Nephron (organoid): ENCODE measurements at regions not wholly inside any gene's neighbourhood (a gene's known extent, or its start where the extent isn't known, plus 50 kb on each side); places are given as distances from the start of the nearest gene placed in this dataset.
"Not testable (repeated sequence)": the region's sequence is repeated elsewhere in the genome, so short reads cannot be mapped to it uniquely, and the experiment has no call there.

ENCODE experiments used
- H3K27ac Mint-ChIP-seq, 3 experiments: 2 replicates each; pipeline ENCODE4 v1.8.0; 2020; ENCODE audit warnings: mixed read lengths in 3 of 3, mild to moderate bottlenecking in 2 of 3, moderate library complexity in 1 of 3
- H3K27me3 Mint-ChIP-seq: 2 replicates; pipeline ENCODE4 v1.8.0; 2021; ENCODE audit warnings: low read depth, mild to moderate bottlenecking, moderate library complexity, mixed read lengths
- H3K36me3 Mint-ChIP-seq: 2 replicates; pipeline ENCODE4 v1.8.0; 2020; ENCODE audit warnings: low read depth, mixed read lengths
- H3K4me1 Mint-ChIP-seq: 2 replicates; pipeline ENCODE4 v1.8.0; 2020; ENCODE audit warnings: mixed read lengths
- H3K4me3 Mint-ChIP-seq, 3 experiments: 2 replicates each; pipeline ENCODE4 v1.8.0; 2020; ENCODE audit warnings: mild to moderate bottlenecking in 3 of 3, mixed read lengths in 3 of 3, moderate library complexity in 2 of 3
- H3K9me3 Mint-ChIP-seq: 2 replicates; pipeline ENCODE4 v1.8.0; 2020; ENCODE audit warnings: mixed read lengths
- TF ChIP-seq, protein P1 (sequence below), 3 experiments: fragments of 200-600 bp; sonication (generic); IDR thresholded peaks; one replicate each; pipeline ENCODE4 v1.5.0; 2021; ENCODE audit warnings: antibody characterized with exemption in 3 of 3; ENCODE audit not compliant: unreplicated experiment in 3 of 3

DNA sequence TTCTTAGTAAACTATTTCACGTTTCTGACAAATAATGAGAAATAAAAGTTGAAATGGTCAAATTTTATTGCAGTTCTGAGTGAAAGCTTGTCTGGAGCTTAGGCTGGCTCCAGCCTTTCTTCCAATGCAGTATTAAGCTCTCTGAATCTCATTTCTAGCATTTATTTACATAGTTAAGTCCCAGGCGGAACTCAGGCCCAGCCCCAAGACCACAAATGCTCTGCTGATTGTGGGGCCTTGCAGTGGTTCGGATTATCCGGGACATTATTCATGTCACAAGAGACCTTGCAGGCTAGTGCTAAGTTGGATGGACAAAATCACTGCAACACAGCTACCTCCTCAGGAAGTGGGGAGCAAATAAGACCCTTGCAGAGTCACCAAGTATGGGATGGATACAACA, 2009.3 kb upstream of the CELF4 start:
- peaks cover 13% of the 10 kb centered on the region for H3K4me1 Mint-ChIP-seq

DNA sequence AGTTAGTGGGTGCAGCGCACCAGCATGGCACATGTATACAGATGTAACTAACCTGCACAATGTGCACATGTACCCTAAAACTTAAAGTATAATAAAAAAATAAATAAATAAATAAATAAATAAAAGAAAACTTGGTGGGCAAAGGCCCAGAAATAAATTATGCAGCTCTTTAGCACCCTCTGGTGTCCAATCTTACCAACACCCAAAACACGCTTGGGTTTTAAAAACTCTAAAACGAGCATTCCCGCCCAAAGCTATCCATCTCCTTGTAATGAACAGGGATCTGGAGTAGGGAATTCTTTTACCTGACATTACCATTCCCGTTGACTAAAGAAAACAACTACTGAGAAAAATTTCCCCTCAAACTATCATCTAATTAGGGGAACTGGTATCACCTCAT, 2005.9 kb upstream of the CELF4 start:
- H3K9me3 Mint-ChIP-seq: peaks cover 4% of the 10 kb centered on the region
- no peak overlapping the region for H3K4me3 Mint-ChIP-seq
- H3K27me3 Mint-ChIP-seq: no peaks in the 10 kb centered on the region
- no peak overlapping the region for H3K27ac Mint-ChIP-seq
- peaks cover 10% of the 10 kb centered on the region for H3K36me3 Mint-ChIP-seq
- H3K4me1 Mint-ChIP-seq: peaks cover 5% of the 10 kb centered on the region
- TF ChIP-seq, protein P1, sequence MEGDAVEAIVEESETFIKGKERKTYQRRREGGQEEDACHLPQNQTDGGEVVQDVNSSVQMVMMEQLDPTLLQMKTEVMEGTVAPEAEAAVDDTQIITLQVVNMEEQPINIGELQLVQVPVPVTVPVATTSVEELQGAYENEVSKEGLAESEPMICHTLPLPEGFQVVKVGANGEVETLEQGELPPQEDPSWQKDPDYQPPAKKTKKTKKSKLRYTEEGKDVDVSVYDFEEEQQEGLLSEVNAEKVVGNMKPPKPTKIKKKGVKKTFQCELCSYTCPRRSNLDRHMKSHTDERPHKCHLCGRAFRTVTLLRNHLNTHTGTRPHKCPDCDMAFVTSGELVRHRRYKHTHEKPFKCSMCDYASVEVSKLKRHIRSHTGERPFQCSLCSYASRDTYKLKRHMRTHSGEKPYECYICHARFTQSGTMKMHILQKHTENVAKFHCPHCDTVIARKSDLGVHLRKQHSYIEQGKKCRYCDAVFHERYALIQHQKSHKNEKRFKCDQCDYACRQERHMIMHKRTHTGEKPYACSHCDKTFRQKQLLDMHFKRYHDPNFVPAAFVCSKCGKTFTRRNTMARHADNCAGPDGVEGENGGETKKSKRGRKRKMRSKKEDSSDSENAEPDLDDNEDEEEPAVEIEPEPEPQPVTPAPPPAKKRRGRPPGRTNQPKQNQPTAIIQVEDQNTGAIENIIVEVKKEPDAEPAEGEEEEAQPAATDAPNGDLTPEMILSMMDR (IDR thresholded peaks at IDR 0.05; ENCODE audit: unreplicated experiment in 3 of 3): peak in 2 of 3 experiments; percentile 36 to 48

More for the DNA sequence above, 2009.3 kb upstream of the CELF4 start:
- Mint-ChIP-seq H3K9me3 (peaks cover 4% of the 10 kb centered on the region), H3K4me3 (no peak overlapping the region), H3K36me3 (peaks cover 10% of the 10 kb centered on the region), H3K27me3 (no peaks in the 10 kb centered on the region), H3K27ac (peak overlapping the region in 1 of 3 experiments; percentile 9)
- TF ChIP-seq, protein P1 (IDR thresholded peaks at IDR 0.05; ENCODE audit: unreplicated experiment in 3 of 3): no peak

DNA sequence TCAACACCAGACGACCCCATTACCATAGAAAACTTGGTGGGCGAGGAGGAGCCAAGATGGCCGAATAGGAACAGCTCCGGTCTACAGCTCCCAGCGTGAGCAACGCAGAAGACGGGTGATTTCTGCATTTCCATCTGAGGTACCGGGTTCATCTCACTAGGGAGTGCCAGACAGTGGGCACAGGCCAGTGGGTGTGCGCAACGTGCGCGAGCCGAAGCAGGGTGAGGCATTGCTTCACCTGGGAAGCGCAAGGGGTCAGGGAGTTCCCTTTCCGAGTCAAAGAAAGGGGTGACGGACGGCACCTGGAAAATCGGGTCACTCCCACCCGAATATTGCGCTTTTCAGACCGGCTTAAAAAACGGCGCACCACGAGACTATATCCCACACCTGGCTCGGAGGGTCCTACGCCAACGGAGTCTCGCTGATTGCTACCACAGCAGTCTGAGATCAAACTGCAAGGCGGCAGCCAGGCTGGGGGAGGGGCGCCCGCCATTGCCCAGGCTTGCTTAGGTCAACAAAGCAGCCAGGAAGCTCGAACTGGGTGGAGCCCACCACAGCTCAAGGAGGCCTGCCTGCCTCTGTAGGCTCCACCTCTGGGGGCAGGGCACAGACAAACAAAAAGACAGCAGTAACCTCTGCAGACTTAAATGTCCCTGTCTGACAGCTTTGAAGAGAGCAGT, 2000.1 kb upstream of the CELF4 start:
- H3K36me3 Mint-ChIP-seq, H3K9me3 Mint-ChIP-seq, H3K27ac Mint-ChIP-seq, H3K27me3 Mint-ChIP-seq, H3K4me3 Mint-ChIP-seq, H3K4me1 Mint-ChIP-seq: not testable (repeated sequence)

DNA sequence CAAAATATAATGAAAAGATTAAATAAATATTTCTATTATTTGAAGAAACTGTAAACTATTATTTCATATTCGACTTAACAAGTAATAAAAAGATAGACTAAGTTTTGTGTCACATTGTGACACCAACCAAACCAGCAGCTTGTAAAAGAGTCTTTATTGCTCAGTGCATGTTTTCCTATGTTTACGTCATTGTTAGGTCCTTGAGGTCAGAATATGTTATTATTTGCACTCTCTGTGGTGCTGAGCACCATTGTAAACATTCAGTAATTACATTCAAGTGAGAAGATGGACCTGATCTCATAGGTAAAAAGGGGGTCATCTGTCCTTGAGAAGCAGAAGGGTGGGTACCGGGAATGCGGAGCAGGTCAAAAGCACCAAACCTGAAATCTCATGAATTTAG, 1999.1 kb upstream of the CELF4 start:
- Mint-ChIP-seq H3K36me3 (peaks cover 3% of the 10 kb centered on the region), H3K27ac (peak overlapping the region in 1 of 3 experiments; percentile 31), H3K9me3 (peaks cover 6% of the 10 kb centered on the region), H3K27me3 (no peaks in the 10 kb centered on the region), H3K4me3 (no peak overlapping the region), H3K4me1 (no peaks in the 10 kb centered on the region)
- TF ChIP-seq, protein P1 (IDR thresholded peaks at IDR 0.05; ENCODE audit: unreplicated experiment in 3 of 3): no peak

DNA sequence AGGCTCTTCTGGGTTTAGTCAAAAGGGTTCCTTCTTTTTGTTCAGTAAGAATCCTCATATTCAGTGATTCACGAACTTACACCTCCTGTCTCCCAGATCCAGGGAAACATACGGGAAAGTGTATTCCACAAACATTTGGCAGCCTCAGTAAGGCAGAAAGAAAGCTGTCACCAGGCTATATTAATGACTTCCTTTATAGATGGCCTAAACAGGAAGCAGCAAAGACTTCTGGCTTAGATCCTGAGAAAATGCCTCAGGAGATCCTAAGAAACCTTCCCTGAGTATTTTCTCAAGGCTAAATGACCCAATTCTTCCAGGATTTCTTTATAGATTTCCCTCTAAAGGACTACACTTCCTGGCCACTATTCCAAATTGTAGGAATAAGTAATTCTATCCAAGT, 1995.5 kb upstream of the CELF4 start:
- H3K27me3 Mint-ChIP-seq: no peaks in the 10 kb centered on the region
- no peak overlapping the region for H3K4me3 Mint-ChIP-seq
- H3K36me3 Mint-ChIP-seq: peaks cover 3% of the 10 kb centered on the region
- TF ChIP-seq, protein P1 (IDR thresholded peaks at IDR 0.05; ENCODE audit: unreplicated experiment in 3 of 3): no peak
- H3K27ac Mint-ChIP-seq: peak overlapping the region in 2 of 3 experiments; percentile 46 to 75
- H3K9me3 Mint-ChIP-seq: peaks cover 6% of the 10 kb centered on the region
- no peaks in the 10 kb centered on the region for H3K4me1 Mint-ChIP-seq

DNA sequence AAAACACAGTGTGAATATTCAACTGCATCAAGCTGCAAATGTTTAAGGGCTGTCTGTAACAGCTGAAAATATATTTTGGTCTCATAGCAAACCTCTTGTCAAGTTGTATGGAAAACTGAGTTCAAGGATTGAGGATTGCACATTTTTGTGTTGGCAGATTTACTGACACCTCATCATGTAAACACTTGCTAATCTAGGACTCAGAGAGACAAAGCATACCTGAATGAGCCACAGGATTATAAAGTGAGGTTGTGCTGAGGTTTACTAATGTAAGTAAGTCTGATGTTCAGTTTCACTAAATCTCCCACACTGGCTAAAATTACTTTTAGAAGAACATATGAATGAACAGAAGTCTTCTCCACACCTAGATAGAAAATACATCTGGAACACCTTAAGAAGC, 1993.1 kb upstream of the CELF4 start:
- H3K9me3 Mint-ChIP-seq: no peaks in the 10 kb centered on the region
- TF ChIP-seq, protein P1 (IDR thresholded peaks at IDR 0.05; ENCODE audit: unreplicated experiment in 3 of 3): no peak
- no peak overlapping the region for H3K27ac Mint-ChIP-seq
- H3K36me3 Mint-ChIP-seq: no peaks in the 10 kb centered on the region
- no peaks in the 10 kb centered on the region for H3K27me3 Mint-ChIP-seq
- H3K4me3 Mint-ChIP-seq: no peak overlapping the region
- H3K4me1 Mint-ChIP-seq: no peaks in the 10 kb centered on the region
